ENCODE measurements at regions not wholly inside any gene's neighbourhood (a gene's known extent, or its start where the extent isn't known, plus 50 kb on each side); places are given as distances from the start of the nearest gene placed in this dataset.

GRCh38 chr9:78567693-78568092, 270.8 kb downstream of the PSAT1 start:
- no peak for TF ChIP-seq CTCF (IDR thresholded peaks at IDR 0.05; ENCODE audit: low read depth, low read length, missing control alignments)
- in situ Hi-C loops (cut with HindIII; ENCODE audit: low sequenced_read_pairs), result no loop called here
- H3K4me3 ChIP-seq (ENCODE audit: low read depth, low read length), result no peak overlapping the region
- no peak for DNase-seq (ENCODE audit: low read depth)

GRCh38 chr9:78568774-78569173, 271.8 kb downstream of the PSAT1 start:
- in situ Hi-C loops (cut with HindIII; ENCODE audit: low sequenced_read_pairs), result no loop called here
- no peak for DNase-seq (ENCODE audit: low read depth)
- TF ChIP-seq CTCF (IDR thresholded peaks at IDR 0.05; ENCODE audit: low read depth, low read length, missing control alignments), result no peak
- H3K4me3 ChIP-seq (ENCODE audit: low read depth, low read length), result no peak overlapping the region

GRCh38 chr9:78572266-78572665, 275.3 kb downstream of the PSAT1 start:
- H3K4me3 ChIP-seq (ENCODE audit: low read depth, low read length), result no peak overlapping the region
- DNase-seq (ENCODE audit: low read depth), result no peak
- in situ Hi-C loops (cut with HindIII; ENCODE audit: low sequenced_read_pairs), result no loop called here
- TF ChIP-seq CTCF (IDR thresholded peaks at IDR 0.05; ENCODE audit: low read depth, low read length, missing control alignments), result no peak

GRCh38 chr9:78573205-78573604, 276.3 kb downstream of the PSAT1 start:
- TF ChIP-seq CTCF (IDR thresholded peaks at IDR 0.05; ENCODE audit: low read depth, low read length, missing control alignments), result no peak
- H3K4me3 ChIP-seq (ENCODE audit: low read depth, low read length), result no peak overlapping the region
- no peak for DNase-seq (ENCODE audit: low read depth)
- in situ Hi-C loops (cut with HindIII; ENCODE audit: low sequenced_read_pairs), result no loop called here

- in situ Hi-C loops (cut with HindIII; ENCODE audit: low sequenced_read_pairs), result no loop called here
- no peak for DNase-seq (ENCODE audit: low read depth)
- H3K4me3 ChIP-seq (ENCODE audit: low read depth, low read length), result no peak overlapping the region
- TF ChIP-seq CTCF (IDR thresholded peaks at IDR 0.05; ENCODE audit: low read depth, low read length, missing control alignments), result no peak
Measured at GRCh38 chr9:78573669-78574068, 276.7 kb downstream of the PSAT1 start.

GRCh38 chr9:78574354-78575045, 277.6 kb downstream of the PSAT1 start:
- no peak overlapping the region for H3K4me3 ChIP-seq (ENCODE audit: low read depth, low read length)
- in situ Hi-C loops (cut with HindIII; ENCODE audit: low sequenced_read_pairs), result no loop called here
- no peak for DNase-seq (ENCODE audit: low read depth)
- no peak for TF ChIP-seq CTCF (IDR thresholded peaks at IDR 0.05; ENCODE audit: low read depth, low read length, missing control alignments)
